OCI-LY3 (cell line): ENCODE measurements at regions not wholly inside any gene's neighbourhood (a gene's known extent, or its start where the extent isn't known, plus 50 kb on each side); places are given as distances from the start of the nearest gene placed in this dataset.

ENCODE experiments used
- CTCF ChIP-seq: fragments of 200-600, 300-600 bp; sonication (generic); IDR thresholded peaks from 2 replicates; pipeline ENCODE4 v1.5.1; 2014; ENCODE audit warnings: antibody characterized with exemption, low read length, low read depth
- EZH2phosphoT487 ChIP-seq: fragments of 200-600 bp; shearing (Covaris generic); IDR thresholded peaks from 2 replicates; pipeline ENCODE4 v1.6.1; 2018; ENCODE audit warnings: antibody characterized with exemption, mixed run types, low read depth

DNA sequence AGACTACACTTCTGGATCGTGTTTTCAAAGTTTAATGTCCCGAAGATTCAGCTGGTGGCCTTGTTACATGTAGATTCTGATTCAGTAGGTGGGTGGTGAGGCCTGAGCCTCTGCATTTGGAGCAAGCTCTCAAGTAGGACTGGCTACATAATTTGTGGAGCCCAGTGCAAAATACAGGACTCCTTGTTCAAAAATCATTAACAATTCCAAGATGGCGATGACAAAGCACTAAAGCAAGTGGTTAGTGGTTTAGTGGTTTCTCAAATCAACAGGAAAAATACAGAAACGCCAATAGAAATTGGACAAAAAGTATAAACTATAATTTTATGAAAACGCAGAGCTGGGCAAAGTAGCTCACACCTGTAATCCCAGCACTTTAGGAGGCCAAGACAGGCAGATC lies 133.7 kb upstream of the STMND1 start:
- TF ChIP-seq CTCF = no peak
- TF ChIP-seq EZH2phosphoT487 = no peak
